ENCODE measurements at regions not wholly inside any gene's neighbourhood (a gene's known extent, or its start where the extent isn't known, plus 50 kb on each side); places are given as distances from the start of the nearest gene placed in this dataset.
"Not testable (repeated sequence)": the region's sequence is repeated elsewhere in the genome, so short reads cannot be mapped to it uniquely, and the experiment has no call there.

DNA sequence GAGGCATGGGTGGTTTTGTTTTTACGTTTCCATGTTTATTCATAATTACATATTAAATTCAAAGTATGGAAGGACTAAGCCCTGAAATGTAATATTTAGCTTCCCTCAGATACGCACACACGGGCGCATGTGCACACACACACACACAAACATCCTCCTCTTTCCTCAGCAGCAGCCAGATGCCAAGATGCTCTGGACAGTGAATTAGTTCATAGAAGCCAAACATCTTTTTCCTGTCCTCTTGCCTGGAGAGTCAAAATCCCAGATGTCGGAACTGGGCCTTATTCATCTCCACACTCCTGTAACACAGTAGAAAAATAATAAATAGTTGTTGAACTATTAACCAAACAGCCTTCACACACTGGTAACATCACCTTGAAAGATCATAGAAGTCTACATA, 273.1 kb downstream of the SP3 start:
- no peaks in the 10 kb centered on the region for H3K36me3 Mint-ChIP-seq (ENCODE audit: low read depth)
- H3K4me3 Mint-ChIP-seq: no peak overlapping the region
- H3K27me3 Mint-ChIP-seq: peaks cover 5% of the 10 kb centered on the region
- no peak for DNase-seq
- no peaks in the 10 kb centered on the region for H3K9me3 Mint-ChIP-seq
- H3K4me1 Mint-ChIP-seq (ENCODE audit: low read depth): no peaks in the 10 kb centered on the region
- H3K27ac Mint-ChIP-seq: no peak overlapping the region

DNA sequence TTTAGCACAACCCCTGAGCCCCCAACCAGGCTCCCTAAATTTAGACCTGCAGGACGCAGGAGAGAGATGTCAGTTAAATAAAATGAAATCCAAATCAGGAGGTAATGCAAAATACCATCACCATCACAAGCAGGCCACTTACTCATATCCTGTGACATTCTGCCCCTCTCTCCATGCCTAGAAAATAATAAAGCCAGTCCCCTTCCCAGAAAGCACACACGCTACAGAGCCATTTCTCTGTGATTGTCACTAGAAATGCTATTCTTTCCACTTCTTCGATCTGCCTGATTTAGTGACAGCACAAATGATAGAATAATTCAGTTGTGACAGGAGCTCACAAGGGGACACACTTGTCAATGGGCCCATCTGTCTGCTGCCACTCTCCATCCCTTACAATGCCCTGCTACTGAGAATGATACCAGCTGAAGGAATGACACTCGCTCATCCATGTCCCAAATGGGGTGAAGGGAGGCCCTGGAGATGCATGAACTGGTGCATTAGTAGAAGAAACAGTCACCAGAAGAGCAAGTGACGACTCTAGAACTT, 272.1 kb downstream of the SP3 start:
- Mint-ChIP-seq H3K27me3 (peaks cover 5% of the 10 kb centered on the region), H3K36me3 (ENCODE audit: low read depth) (no peaks in the 10 kb centered on the region), H3K4me1 (ENCODE audit: low read depth) (no peaks in the 10 kb centered on the region), H3K27ac (no peak overlapping the region), H3K9me3 (no peaks in the 10 kb centered on the region), H3K4me3 (no peak overlapping the region)
- DNase-seq: no peak

DNA sequence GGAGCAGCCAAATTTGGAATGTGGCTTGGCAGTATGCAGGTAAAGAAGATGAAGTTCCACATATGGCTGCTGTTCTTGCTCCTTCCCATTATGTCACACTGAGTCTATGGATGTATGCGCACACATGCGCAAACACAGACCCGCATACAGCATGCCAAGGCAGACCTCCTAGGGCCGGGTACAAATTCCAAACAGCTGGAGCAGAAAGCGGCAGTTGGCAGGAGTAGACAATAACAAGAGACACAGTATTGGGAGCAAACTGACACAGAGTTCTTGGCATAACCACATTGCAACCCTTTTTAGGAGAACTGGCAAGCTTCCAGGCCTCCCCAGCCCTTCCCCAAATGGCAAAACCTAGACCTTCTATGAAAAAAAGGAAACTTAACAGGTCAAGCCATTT, 268.9 kb downstream of the SP3 start:
- H3K4me3 Mint-ChIP-seq: no peak overlapping the region
- H3K27ac Mint-ChIP-seq: no peak overlapping the region
- DNase-seq: no peak
- peaks cover 5% of the 10 kb centered on the region for H3K27me3 Mint-ChIP-seq
- no peaks in the 10 kb centered on the region for H3K9me3 Mint-ChIP-seq
- no peaks in the 10 kb centered on the region for H3K36me3 Mint-ChIP-seq (ENCODE audit: low read depth)
- no peaks in the 10 kb centered on the region for H3K4me1 Mint-ChIP-seq (ENCODE audit: low read depth)

DNA sequence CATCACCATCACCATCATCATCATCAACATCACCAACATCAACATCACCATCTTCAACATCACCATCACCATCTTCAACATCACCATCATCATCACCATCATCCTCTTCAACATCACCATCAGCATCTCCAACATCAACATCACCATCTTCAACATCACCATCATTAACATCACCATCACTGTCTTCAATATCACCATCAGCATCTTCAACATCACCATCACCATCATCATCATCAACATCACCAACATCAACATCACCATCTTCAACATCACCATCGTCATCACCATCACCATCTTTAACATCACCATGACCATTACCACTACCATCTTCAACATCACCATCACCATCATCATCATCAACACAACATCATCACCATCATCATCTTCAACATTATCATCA, 267.2 kb downstream of the SP3 start:
- no peak overlapping the region for H3K27ac Mint-ChIP-seq
- H3K4me1 Mint-ChIP-seq (ENCODE audit: low read depth): no peaks in the 10 kb centered on the region
- H3K27me3 Mint-ChIP-seq: no peaks in the 10 kb centered on the region
- no peak for DNase-seq
- no peak overlapping the region for H3K4me3 Mint-ChIP-seq
- no peaks in the 10 kb centered on the region for H3K9me3 Mint-ChIP-seq
- no peaks in the 10 kb centered on the region for H3K36me3 Mint-ChIP-seq (ENCODE audit: low read depth)

DNA sequence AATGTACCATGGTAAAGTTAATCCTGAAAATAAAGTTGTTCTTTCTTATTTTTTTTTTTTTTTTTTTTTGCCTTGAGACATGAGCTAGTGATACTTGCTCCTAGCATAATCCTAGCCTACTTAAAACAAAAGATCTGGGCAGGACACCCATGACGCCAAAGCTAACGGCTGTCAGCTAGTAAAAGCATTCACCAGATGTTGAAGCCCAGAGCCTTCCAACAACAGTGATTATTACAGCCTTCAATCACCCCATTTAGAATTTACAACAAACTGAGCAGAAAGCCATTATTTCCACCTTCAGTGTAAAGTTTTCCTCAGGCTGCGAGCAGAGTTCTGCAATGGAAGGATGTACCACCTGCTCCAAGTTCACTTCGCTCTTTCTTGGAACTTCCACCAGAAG, 259.5 kb downstream of the SP3 start:
- Mint-ChIP-seq H3K36me3 (ENCODE audit: low read depth) (no peaks in the 10 kb centered on the region), H3K4me1 (ENCODE audit: low read depth) (no peaks in the 10 kb centered on the region), H3K27me3 (peaks cover 12% of the 10 kb centered on the region), H3K9me3 (no peaks in the 10 kb centered on the region), H3K4me3 (no peak overlapping the region), H3K27ac (no peak overlapping the region)
- no peak for DNase-seq

DNA sequence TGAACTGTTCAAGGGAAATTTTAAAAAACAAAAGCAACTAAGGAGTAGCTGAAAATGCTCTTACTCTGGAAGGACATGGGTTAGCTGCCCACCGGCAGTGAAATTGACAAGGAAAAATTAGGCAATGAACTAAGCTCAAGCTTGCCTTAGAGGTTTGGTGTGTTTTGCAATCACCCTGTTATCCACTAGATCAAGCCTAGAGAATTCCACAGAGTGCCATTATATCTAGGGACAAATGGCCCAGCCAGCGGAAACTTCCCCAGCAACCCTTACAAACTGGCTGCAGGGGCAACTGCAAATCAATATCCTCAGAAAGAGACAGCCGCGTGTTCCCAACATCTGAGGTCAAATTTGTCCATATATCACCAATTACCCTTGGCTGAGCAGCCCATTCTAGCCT, 258.2 kb downstream of the SP3 start:
- H3K27ac Mint-ChIP-seq: no peak overlapping the region
- H3K36me3 Mint-ChIP-seq (ENCODE audit: low read depth): no peaks in the 10 kb centered on the region
- DNase-seq: no peak
- H3K4me1 Mint-ChIP-seq (ENCODE audit: low read depth): no peaks in the 10 kb centered on the region
- H3K4me3 Mint-ChIP-seq: no peak overlapping the region
- no peaks in the 10 kb centered on the region for H3K9me3 Mint-ChIP-seq
- H3K27me3 Mint-ChIP-seq: peaks cover 15% of the 10 kb centered on the region

DNA sequence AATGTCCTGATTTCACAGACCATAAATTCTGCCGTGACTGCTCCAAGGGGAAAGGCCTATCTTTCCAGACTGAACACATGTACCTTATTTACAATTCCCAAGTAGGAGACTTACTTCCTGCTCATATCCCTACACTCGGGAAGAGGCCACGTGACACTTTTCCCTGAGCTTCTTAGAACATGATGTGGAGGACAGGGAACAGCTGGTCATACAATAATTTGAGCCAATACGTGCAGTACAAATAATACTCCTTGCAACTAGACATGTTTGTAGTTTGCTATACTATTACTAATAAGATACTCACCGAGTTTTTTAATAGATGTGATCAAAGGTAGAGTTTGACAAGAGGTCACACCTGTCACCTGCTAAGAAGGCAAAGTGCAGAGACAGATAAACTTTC, 256.4 kb downstream of the SP3 start:
- Mint-ChIP-seq H3K27ac (no peak overlapping the region), H3K36me3 (ENCODE audit: low read depth) (no peaks in the 10 kb centered on the region), H3K27me3 (peaks cover 15% of the 10 kb centered on the region), H3K4me3 (no peak overlapping the region), H3K9me3 (no peaks in the 10 kb centered on the region), H3K4me1 (ENCODE audit: low read depth) (no peaks in the 10 kb centered on the region)
- no peak for DNase-seq

DNA sequence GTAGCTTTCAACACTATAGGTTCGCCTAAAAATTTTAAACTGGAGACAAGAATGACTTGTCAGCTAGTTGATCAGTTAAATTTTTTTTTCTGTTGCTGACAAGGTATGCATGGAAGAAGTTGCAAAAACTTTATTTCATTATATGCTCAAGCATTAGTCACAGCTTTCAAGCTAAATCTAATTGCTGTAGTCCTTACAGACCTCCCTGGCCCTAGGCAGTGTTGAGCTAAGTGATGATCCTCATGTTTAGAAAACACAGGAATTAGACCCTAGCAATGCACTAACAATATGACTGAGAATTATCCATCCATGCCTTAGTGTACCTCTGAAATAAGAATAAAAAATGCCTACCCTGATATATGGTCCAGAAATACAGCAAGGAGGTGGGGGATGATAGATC, 253.4 kb downstream of the SP3 start:
- peaks cover 21% of the 10 kb centered on the region for H3K27me3 Mint-ChIP-seq
- no peak overlapping the region for H3K4me3 Mint-ChIP-seq
- H3K9me3 Mint-ChIP-seq: no peaks in the 10 kb centered on the region
- H3K4me1 Mint-ChIP-seq (ENCODE audit: low read depth): no peaks in the 10 kb centered on the region
- H3K36me3 Mint-ChIP-seq (ENCODE audit: low read depth): no peaks in the 10 kb centered on the region
- no peak overlapping the region for H3K27ac Mint-ChIP-seq
- DNase-seq: no peak

DNA sequence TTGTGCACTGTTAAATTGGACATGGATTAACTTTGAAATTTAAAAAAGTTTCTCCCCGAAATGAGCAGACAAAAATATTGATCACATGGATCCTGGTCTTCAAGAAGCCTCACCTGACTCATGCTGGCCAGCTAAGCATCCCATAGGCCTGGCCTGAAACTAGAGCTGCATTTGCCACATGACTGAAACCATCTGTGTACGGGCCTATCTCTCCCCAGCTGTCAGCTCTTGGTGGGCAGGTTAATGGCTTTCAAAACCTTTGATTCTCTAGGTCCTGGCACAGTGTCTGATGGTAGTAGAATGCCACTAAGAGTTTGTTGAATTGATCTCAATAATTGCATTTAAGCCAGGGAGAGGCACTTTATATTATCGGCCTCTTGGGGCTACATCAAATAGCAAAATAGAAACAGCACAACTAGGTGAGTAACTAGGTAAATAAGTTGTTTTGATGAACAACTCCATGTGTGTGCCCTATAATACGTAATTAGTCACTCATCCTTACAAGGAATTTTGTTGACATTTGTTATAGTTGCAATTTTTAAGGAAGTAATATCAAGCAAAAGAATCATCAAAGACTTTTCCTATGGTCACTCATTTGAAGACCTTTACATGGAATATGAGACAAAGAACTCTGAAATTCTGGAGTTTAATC, 251.1 kb downstream of the SP3 start:
- DNase-seq: no peak
- Mint-ChIP-seq H3K27ac (no peak overlapping the region), H3K4me3 (no peak overlapping the region), H3K36me3 (ENCODE audit: low read depth) (no peaks in the 10 kb centered on the region), H3K9me3 (no peaks in the 10 kb centered on the region), H3K4me1 (ENCODE audit: low read depth) (no peaks in the 10 kb centered on the region), H3K27me3 (peaks cover 36% of the 10 kb centered on the region)

DNA sequence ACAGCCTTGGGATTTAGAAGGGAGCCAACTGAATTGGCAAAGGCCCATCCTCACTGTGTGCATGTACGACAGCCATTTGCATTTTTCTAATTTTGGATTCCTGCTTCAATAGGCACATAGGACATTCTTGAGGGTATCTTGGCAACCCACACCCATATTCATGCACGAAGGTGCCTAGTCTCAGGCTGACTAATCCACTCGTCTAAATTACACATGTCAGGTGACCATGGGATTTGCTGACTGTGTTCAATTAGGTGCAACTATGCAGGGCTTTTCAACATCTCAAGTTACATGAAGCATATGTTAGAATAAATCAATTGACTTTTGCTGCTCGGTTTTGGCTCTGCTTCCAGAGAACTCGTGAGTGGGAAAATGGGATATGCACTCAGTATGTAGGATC, 249.7 kb downstream of the SP3 start:
- no peak for DNase-seq
- Mint-ChIP-seq H3K4me1 (ENCODE audit: low read depth) (no peaks in the 10 kb centered on the region), H3K4me3 (no peak overlapping the region), H3K27ac (no peak overlapping the region), H3K27me3 (peaks cover 44% of the 10 kb centered on the region), H3K36me3 (ENCODE audit: low read depth) (no peaks in the 10 kb centered on the region), H3K9me3 (no peaks in the 10 kb centered on the region)

DNA sequence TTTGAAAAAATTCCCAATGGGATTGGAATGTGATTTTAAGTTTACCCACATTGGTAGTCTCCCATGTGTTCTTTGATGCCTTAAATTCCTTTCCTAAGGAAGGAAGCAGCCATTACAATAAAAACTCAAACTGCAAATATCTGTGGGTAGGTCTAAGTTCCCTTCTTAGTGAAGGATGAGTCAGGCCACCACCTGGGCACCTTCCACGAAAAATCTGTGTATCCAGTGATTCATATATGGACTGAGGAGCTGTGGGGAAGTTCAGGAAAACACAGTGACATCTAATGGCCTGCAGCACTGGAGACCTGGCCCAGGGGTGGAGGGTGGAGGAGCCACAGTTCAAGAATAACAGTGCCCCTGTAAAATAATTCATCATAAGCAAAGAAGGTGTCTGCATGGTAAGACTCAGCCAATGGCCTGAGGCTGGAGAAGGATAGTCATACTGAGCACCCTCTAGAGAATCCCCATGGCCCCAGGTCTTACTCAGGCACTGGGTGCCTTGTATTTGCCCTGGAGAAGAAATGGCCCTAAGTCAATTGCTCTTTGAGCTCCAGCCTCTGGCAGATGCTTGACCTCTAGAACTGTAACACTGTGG, 248.6 kb downstream of the SP3 start:
- no peaks in the 10 kb centered on the region for H3K9me3 Mint-ChIP-seq
- H3K4me1 Mint-ChIP-seq (ENCODE audit: low read depth): no peaks in the 10 kb centered on the region
- H3K36me3 Mint-ChIP-seq (ENCODE audit: low read depth): no peaks in the 10 kb centered on the region
- H3K27me3 Mint-ChIP-seq: peaks cover 49% of the 10 kb centered on the region
- H3K27ac Mint-ChIP-seq: no peak overlapping the region
- no peak for DNase-seq
- no peak overlapping the region for H3K4me3 Mint-ChIP-seq

DNA sequence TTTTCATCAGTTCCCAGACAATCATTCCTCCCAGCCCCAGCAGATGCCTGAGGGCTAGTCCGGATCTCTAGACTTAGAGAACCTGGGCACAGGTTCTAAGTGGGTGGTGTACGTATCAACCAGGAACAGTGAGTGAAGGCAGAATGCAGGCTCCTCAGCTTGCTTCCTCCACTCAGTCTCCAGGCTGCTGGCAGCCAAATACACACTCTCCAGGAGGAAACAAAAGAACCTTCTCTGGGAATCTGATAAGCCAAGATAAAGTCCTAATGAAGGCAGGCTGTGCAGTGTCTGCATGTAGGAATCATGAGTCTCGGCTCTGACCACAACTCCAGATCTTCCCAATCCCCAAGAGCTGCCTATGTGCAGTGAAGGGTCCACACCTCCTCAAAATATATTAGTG, 245.7 kb downstream of the SP3 start:
- Mint-ChIP-seq H3K4me1 (ENCODE audit: low read depth) (no peaks in the 10 kb centered on the region), H3K36me3 (ENCODE audit: low read depth) (no peaks in the 10 kb centered on the region), H3K27me3 (peaks cover 63% of the 10 kb centered on the region), H3K4me3 (no peak overlapping the region), H3K9me3 (no peaks in the 10 kb centered on the region), H3K27ac (no peak overlapping the region)
- DNase-seq: no peak

DNA sequence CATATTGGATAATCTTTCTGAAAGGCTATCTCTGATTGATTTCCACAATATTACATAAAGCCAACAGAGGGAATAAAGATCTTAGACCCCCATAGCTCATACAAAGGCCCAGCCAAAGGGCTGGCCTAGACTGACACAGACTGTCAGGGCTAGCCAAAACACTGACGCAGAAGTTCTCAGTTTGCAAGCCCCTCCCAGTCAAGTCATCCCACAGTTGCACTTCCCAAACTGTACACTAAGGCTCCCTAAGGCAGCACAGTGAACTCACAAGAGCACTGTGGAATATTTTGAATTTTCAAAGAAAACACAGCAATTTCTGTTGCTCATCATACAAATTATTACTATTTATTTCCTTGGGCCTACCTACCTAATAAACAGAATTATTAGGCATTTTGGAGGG, 244.9 kb downstream of the SP3 start:
- no peaks in the 10 kb centered on the region for H3K9me3 Mint-ChIP-seq
- no peaks in the 10 kb centered on the region for H3K4me1 Mint-ChIP-seq (ENCODE audit: low read depth)
- H3K27me3 Mint-ChIP-seq: peaks cover 58% of the 10 kb centered on the region
- no peak for DNase-seq
- H3K36me3 Mint-ChIP-seq (ENCODE audit: low read depth): no peaks in the 10 kb centered on the region
- no peak overlapping the region for H3K27ac Mint-ChIP-seq
- no peak overlapping the region for H3K4me3 Mint-ChIP-seq

DNA sequence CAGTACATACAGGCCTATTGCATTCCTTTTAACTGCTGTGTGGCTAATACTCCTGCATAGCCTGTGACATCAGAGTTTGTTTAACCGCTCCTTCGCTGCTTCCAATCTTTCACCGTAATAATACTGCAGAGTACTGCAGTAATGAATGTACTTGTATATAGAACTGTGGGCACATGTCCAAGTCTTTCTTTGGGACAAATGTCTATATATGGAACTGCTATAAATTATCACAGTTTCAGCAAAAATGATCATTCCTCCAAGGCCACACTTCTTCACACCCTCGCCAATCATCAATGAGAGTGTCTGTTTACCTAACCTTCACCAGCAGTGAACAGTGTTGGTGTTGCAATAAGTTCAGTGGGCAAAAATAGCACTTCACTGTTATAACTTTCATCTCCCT, 230.4 kb downstream of the SP3 start:
- no peak for DNase-seq
- no peak overlapping the region for H3K27ac Mint-ChIP-seq
- H3K4me1 Mint-ChIP-seq (ENCODE audit: low read depth): no peaks in the 10 kb centered on the region
- H3K27me3 Mint-ChIP-seq: peaks cover 4% of the 10 kb centered on the region
- no peaks in the 10 kb centered on the region for H3K36me3 Mint-ChIP-seq (ENCODE audit: low read depth)
- no peak overlapping the region for H3K4me3 Mint-ChIP-seq
- H3K9me3 Mint-ChIP-seq: peaks cover 3% of the 10 kb centered on the region

DNA sequence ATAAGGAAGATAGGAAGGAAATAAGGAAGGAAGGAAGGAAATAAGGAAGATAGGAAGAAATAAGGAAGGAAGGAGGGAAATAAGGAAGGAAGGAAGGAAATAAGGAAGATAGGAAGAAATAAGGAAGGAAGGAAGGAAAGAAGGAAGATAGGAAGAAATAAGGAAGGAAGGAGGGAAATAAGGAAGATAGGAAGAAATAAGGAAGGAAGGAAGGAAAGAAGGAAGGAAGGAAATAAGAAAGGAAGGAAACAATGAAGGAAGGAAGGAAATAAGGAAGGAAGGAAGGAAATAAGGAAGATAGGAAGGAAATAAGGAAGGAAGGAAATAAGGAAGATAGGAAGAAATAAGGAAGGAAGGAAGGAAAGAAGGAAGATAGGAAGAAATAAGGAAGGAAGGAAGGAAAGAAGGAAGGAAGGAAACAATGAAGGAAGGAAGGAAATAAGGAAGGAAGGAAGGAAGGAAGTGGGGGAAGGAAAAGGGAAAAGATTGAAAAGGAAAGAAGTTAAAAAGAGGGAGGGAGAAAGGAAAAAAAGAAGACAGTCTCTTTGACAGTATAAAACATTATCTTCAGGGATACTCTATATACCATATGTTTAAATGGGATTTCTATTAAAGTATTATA, 227.1 kb downstream of the SP3 start:
- H3K4me3 Mint-ChIP-seq; H3K4me1 Mint-ChIP-seq (ENCODE audit: low read depth); H3K27ac Mint-ChIP-seq: not testable (repeated sequence)

More for the DNA sequence above, 227.1 kb downstream of the SP3 start:
- DNase-seq; H3K9me3 Mint-ChIP-seq; H3K36me3 Mint-ChIP-seq (ENCODE audit: low read depth): not testable (repeated sequence)
- peaks cover 23% of the 10 kb centered on the region for H3K27me3 Mint-ChIP-seq
